ENCODE measurements at regions not wholly inside any gene's neighbourhood (a gene's known extent, or its start where the extent isn't known, plus 50 kb on each side); places are given as distances from the start of the nearest gene placed in this dataset.

DNA sequence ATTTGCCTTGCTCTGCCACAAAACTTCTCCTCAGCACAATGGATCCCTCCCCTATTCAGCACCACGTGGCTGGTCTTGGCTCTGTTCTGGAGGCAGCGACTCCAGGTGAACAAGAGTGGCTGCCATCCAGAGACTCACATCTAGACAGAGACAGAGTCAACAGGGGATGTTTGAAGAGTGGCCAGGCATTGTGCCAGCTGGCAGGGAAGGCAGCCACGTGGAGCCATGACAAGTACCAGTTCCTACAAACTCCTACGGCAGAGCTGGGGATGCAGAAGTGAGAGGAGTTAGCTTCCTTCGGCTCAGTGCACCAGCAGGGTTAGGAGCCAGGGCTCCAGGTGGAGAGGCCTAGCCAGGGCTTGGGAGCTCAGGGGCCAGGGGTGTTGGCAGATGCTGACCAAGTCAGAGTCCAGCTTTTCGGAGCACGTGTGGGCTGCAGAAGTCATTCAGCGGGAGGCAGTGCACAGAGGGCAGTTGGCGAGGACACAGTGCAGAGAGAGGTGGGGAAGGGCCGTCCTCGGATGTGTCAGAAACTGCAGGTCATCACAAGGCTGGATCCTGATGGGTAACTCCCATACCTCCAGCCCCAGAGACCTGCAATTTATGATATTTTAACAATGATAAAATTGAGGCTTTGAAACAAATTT lies 171.7 kb upstream of the PDE10A start:
- intact Hi-C loops (cut with micrococcal nuclease) = no loop called here
- CTCF ChIA-PET = interaction anchor here (0.7 kb wide), 1 partner anchor 395 kb away, joined by 3 read pairs; no protein-coding TSS in a partner anchor

More for the DNA sequence above, 171.7 kb upstream of the PDE10A start:
- Histone ChIP-seq H4K20me1 (replicated peaks; ENCODE audit: control insufficient read depth, extremely low read depth, insufficient read depth, low read length) (no peaks in the 10 kb centered on the region), H3K27ac (ENCODE audit: insufficient read depth, low read depth, low read length) (no peak overlapping the region), H3K36me3 (ENCODE audit: control insufficient read depth in 2 of 2, extremely low read depth in 1 of 2, insufficient read depth in 2 of 2, low read length in 2 of 2) (no peaks in the 10 kb centered on the region), H3K27me3 (ENCODE audit: control insufficient read depth in 2 of 2, insufficient read depth in 2 of 2, low read length in 2 of 2) (no peaks in the 10 kb centered on the region), H3K4me3 (replicated peaks in 1 of 3; ENCODE audit: insufficient read depth in 1 of 3, low read depth in 1 of 3, low read length in 3 of 3) (no peak overlapping the region), H3K9ac (replicated peaks; ENCODE audit: extremely low read depth, insufficient read depth, low read length) (no peak overlapping the region), H3K9me3 (replicated peaks; ENCODE audit: control insufficient read depth, insufficient read depth, low read length) (no peaks in the 10 kb centered on the region), H3K79me2 (ENCODE audit: control insufficient read depth, insufficient read depth, low read length) (no peaks in the 10 kb centered on the region), H2AFZ (ENCODE audit: low read depth, low read length) (no peak overlapping the region), H3K9me1 (replicated peaks; ENCODE audit: control insufficient read depth, extremely low read depth, insufficient read depth, low read length) (no peaks in the 10 kb centered on the region), H3K4me1 (ENCODE audit: control insufficient read depth, extremely low read depth, insufficient read depth, low read length) (no peaks in the 10 kb centered on the region), H3K4me2 (ENCODE audit: insufficient read depth, low read length) (no peak overlapping the region)
- FAIRE-seq (no peak), DNase-seq (ENCODE audit: low read depth, low spot score) (no peak)
- POLR2A ChIA-PET = no interaction called here
- TF ChIP-seq, protein P1, sequence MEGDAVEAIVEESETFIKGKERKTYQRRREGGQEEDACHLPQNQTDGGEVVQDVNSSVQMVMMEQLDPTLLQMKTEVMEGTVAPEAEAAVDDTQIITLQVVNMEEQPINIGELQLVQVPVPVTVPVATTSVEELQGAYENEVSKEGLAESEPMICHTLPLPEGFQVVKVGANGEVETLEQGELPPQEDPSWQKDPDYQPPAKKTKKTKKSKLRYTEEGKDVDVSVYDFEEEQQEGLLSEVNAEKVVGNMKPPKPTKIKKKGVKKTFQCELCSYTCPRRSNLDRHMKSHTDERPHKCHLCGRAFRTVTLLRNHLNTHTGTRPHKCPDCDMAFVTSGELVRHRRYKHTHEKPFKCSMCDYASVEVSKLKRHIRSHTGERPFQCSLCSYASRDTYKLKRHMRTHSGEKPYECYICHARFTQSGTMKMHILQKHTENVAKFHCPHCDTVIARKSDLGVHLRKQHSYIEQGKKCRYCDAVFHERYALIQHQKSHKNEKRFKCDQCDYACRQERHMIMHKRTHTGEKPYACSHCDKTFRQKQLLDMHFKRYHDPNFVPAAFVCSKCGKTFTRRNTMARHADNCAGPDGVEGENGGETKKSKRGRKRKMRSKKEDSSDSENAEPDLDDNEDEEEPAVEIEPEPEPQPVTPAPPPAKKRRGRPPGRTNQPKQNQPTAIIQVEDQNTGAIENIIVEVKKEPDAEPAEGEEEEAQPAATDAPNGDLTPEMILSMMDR (IDR thresholded peaks at IDR 0.05; ENCODE audit: extremely low read depth in 1 of 2, insufficient read depth in 1 of 2, low read depth in 1 of 2, low read length in 2 of 2) = no peak
- TF ChIP-seq FOS (IDR thresholded peaks at IDR 0.05; ENCODE audit: borderline replicate concordance, insufficient read depth, low read length) = no peak
- TF ChIP-seq MYC (IDR thresholded peaks at IDR 0.05; ENCODE audit: low read depth, low read length) = no peak
- TF ChIP-seq GATA2 (IDR thresholded peaks at IDR 0.05; ENCODE audit: insufficient read depth, insufficient read length, low read depth, low read length) = no peak
- no peak for TF ChIP-seq POLR2AphosphoS5 (IDR thresholded peaks at IDR 0.05; ENCODE audit: insufficient read depth, low read depth, low read length)
- TF ChIP-seq EZH2 (IDR thresholded peaks at IDR 0.05; ENCODE audit: borderline replicate concordance, low read depth, low read length, severe bottlenecking) = no peak
- TF ChIP-seq POLR2A (IDR thresholded peaks at IDR 0.05; ENCODE audit: low read depth, low read length) = no peak
- TF ChIP-seq JUN (IDR thresholded peaks at IDR 0.05; ENCODE audit: borderline replicate concordance, insufficient read depth, insufficient read length, low read depth) = no peak
- TF ChIP-seq, protein P2, sequence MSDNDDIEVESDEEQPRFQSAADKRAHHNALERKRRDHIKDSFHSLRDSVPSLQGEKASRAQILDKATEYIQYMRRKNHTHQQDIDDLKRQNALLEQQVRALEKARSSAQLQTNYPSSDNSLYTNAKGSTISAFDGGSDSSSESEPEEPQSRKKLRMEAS (IDR thresholded peaks at IDR 0.05; ENCODE audit: insufficient read depth, insufficient read length) = no peak
- BruUV-seq (replicated peaks) = no TSS peak
- dilution Hi-C loops (cut with MboI; ENCODE audit: extremely low pct_ligation_motif_present, low sequenced_read_pairs) = no loop called here

Data from endothelial cell of umbilical vein (primary cell).